Activated B cell treated with CpG ODN at 0.5 μM for 24 hours (primary cell): ENCODE measurements at regions not wholly inside any gene's neighbourhood (a gene's known extent, or its start where the extent isn't known, plus 50 kb on each side); places are given as distances from the start of the nearest gene placed in this dataset.

ENCODE experiments used
- ATAC-seq: fragments of 200-7000 bp; cut with Tn5 transposase; one replicate; pipeline ENCODE4 v1.10.0; 2021; ENCODE audit warnings: low read depth, mild to moderate bottlenecking, moderate library complexity
- CTCF ChIA-PET: fragments of 350-600 bp; sonication (Branson Sonifier 250); formaldehyde crosslinking; loops from one replicate; lab custom pipeline; 2021; ENCODE audit warnings: antibody characterized with exemption; lab: Charles Lee
- POLR2A ChIA-PET: fragments of 350-600 bp; sonication (Branson Sonifier 250); formaldehyde crosslinking; loops from one replicate; lab custom pipeline; 2021; ENCODE audit warnings: antibody characterized with exemption; lab: Charles Lee
- DNase-seq: peaks from one replicate; pipeline ENCODE4 v3.0.0; 2022
- H3K27ac Mint-ChIP-seq: one replicate; pipeline ENCODE4 v1.8.0; 2020; ENCODE audit warnings: mixed read lengths
- H3K27me3 Mint-ChIP-seq: one replicate; pipeline ENCODE4 v1.8.0; 2021; ENCODE audit warnings: mixed read lengths
- H3K36me3 Mint-ChIP-seq: one replicate; pipeline ENCODE4 v1.8.0; 2021; ENCODE audit warnings: low read depth, mixed read lengths
- H3K4me1 Mint-ChIP-seq: one replicate; pipeline ENCODE4 v1.8.0; 2021; ENCODE audit warnings: mixed read lengths
- H3K4me3 Mint-ChIP-seq: one replicate; pipeline ENCODE4 v1.8.0; 2020; ENCODE audit warnings: mild to moderate bottlenecking, mixed read lengths
- H3K9me3 Mint-ChIP-seq: one replicate; pipeline ENCODE4 v1.8.0; 2020; ENCODE audit warnings: mixed read lengths
- intact Hi-C: fragments of 100-400 bp; cut with micrococcal nuclease; formaldehyde crosslinking; loops from one replicate; pipeline ENCODE4 v1.15.1; 2024
- TF ChIP-seq, protein P1 (sequence below): fragments of 200-600 bp; IDR thresholded peaks from one replicate; pipeline ENCODE4 v1.8.0; 2022; ENCODE audit warnings: antibody characterized with exemption, mild to moderate bottlenecking

DNA sequence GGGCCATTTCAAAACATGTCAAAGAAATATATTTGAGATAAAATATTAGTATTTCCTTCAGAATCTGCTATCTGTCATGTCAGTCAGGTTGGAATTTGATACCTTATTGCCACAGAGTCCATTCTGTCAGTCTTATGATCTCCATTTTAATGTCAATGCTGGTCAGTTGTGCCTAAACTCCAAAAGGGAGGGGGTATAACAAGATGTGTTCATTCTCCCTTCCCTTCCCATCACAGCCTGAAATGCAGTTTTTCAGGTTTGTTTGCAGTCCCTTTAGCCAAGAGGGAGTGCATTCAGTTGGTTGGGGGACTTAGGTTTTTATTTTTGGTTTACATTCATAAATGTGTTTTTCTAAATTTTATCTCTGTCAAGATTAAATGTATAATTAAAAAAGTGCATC lies 59.8 kb upstream of the INHBA start:
- ChIA-PET POLR2A (no interaction called here), CTCF (no interaction called here)
- Mint-ChIP-seq H3K4me1 (no peaks in the 10 kb centered on the region), H3K27me3 (no peaks in the 10 kb centered on the region), H3K36me3 (no peaks in the 10 kb centered on the region), H3K4me3 (no peak overlapping the region), H3K9me3 (peaks cover 10% of the 10 kb centered on the region), H3K27ac (no peak overlapping the region)
- DNase-seq (no peak), ATAC-seq (no peak)
- TF ChIP-seq, protein P1, sequence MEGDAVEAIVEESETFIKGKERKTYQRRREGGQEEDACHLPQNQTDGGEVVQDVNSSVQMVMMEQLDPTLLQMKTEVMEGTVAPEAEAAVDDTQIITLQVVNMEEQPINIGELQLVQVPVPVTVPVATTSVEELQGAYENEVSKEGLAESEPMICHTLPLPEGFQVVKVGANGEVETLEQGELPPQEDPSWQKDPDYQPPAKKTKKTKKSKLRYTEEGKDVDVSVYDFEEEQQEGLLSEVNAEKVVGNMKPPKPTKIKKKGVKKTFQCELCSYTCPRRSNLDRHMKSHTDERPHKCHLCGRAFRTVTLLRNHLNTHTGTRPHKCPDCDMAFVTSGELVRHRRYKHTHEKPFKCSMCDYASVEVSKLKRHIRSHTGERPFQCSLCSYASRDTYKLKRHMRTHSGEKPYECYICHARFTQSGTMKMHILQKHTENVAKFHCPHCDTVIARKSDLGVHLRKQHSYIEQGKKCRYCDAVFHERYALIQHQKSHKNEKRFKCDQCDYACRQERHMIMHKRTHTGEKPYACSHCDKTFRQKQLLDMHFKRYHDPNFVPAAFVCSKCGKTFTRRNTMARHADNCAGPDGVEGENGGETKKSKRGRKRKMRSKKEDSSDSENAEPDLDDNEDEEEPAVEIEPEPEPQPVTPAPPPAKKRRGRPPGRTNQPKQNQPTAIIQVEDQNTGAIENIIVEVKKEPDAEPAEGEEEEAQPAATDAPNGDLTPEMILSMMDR: no peak
- intact Hi-C loops: no loop called here

- intact Hi-C loops: no loop called here
- Mint-ChIP-seq H3K4me3 (no peak overlapping the region), H3K4me1 (no peaks in the 10 kb centered on the region), H3K27ac (no peak overlapping the region), H3K36me3 (no peaks in the 10 kb centered on the region), H3K27me3 (no peaks in the 10 kb centered on the region), H3K9me3 (peaks cover 18% of the 10 kb centered on the region)
- CTCF ChIA-PET: no interaction called here
- DNase-seq: no peak
- TF ChIP-seq, protein P1: no peak
- POLR2A ChIA-PET: no interaction called here
- no peak for ATAC-seq
These were observed 57.4 kb upstream of the INHBA start for GRCh38 chr7:41760293-41760692.

DNA sequence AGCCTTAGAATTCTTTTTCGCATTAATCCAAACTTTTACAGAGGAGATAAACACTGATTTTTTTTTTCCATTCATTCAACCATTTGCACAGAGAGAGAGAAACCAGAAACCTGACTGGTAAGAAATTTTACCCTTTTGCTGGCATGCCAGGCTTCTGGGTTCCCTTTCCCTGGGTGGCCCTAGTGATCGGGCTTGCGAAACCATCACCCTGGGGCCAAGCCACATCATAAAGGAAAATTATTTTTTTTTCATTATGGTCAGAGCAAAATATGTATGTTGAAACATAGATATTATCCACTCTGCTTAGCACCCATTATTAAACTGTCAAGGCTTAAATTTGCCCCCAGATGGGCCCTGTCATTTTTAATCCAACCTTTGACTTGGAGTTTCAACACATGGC lies 55.4 kb upstream of the INHBA start:
- Mint-ChIP-seq H3K9me3 (peaks cover 19% of the 10 kb centered on the region), H3K4me1 (no peaks in the 10 kb centered on the region), H3K4me3 (no peak overlapping the region), H3K27me3 (no peaks in the 10 kb centered on the region), H3K36me3 (no peaks in the 10 kb centered on the region), H3K27ac (no peak overlapping the region)
- ChIA-PET POLR2A (no interaction called here), CTCF (no interaction called here)
- DNase-seq (no peak), ATAC-seq (no peak)
- intact Hi-C loops: no loop called here
- TF ChIP-seq, protein P1: no peak

DNA sequence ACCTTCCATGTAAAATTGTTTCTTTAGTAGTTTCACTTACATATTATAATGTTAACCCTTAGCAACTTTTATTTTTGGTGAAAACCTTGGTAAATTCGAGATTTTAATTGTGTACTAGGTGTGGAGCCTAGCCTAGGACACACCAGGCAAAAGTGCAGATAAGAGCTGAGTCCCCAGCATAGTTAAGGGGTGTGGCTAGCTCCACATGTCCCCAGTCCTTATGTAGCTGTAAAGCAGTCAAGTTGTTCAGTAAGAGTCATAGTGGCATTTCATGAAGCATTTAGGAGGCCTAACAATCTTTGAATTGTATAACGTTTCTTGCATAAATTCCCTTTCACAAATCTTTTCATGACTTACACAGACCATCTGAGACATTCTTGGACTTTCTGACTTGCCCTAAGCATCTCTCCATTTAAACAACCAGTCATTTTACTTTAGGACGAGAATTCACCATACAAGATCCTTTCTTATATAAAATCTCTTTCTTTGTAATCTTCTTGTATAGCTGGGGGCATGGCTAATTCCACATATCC lies 53.8 kb upstream of the INHBA start:
- ChIA-PET POLR2A (no interaction called here), CTCF (interaction anchor here (1.1 kb wide), 1 partner anchor 187 kb away, joined by 3 read pairs; no protein-coding TSS in a partner anchor)
- ATAC-seq (no peak), DNase-seq (no peak)
- TF ChIP-seq, protein P1: no peak
- Mint-ChIP-seq H3K4me3 (no peak overlapping the region), H3K27me3 (no peaks in the 10 kb centered on the region), H3K36me3 (no peaks in the 10 kb centered on the region), H3K27ac (no peak overlapping the region), H3K9me3 (peaks cover 14% of the 10 kb centered on the region), H3K4me1 (no peaks in the 10 kb centered on the region)
- intact Hi-C loops: no loop called here

DNA sequence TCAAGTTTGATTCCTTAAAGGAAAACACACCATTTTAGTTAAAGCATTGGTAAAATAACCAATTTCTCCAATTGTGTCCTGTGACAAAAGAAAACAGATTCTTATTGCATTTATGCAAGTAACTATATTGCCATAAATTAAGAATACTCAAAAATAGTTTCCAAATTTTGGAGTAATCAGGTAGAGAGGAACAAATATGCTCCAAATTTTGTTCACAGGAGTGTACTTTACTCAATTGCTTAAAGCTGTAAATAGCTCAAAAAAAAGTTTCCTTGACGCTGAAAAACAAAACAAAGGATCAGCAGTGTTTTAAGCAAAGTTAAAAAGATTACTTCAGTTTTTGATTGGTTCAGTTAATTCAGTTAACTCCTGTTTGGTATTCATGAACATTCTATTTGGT lies 52.2 kb upstream of the INHBA start:
- CTCF ChIA-PET: no interaction called here
- POLR2A ChIA-PET: no interaction called here
- intact Hi-C loops: no loop called here
- DNase-seq (no peak), ATAC-seq (no peak)
- Mint-ChIP-seq H3K4me3 (no peak overlapping the region), H3K36me3 (no peaks in the 10 kb centered on the region), H3K9me3 (peaks cover 14% of the 10 kb centered on the region), H3K27ac (no peak overlapping the region), H3K4me1 (no peaks in the 10 kb centered on the region), H3K27me3 (no peaks in the 10 kb centered on the region)
- TF ChIP-seq, protein P1: no peak
